Activated T-cell treated with anti-CD3 and anti-CD28 coated beads for 1 hour (primary cell): ENCODE measurements at regions not wholly inside any gene's neighbourhood (a gene's known extent, or its start where the extent isn't known, plus 50 kb on each side); places are given as distances from the start of the nearest gene placed in this dataset.

Experiments used
- DNase-seq: peaks from one replicate; pipeline ENCODE4 v3.0.0-alpha.2; 2020; ENCODE audit warnings: low read depth

DNA sequence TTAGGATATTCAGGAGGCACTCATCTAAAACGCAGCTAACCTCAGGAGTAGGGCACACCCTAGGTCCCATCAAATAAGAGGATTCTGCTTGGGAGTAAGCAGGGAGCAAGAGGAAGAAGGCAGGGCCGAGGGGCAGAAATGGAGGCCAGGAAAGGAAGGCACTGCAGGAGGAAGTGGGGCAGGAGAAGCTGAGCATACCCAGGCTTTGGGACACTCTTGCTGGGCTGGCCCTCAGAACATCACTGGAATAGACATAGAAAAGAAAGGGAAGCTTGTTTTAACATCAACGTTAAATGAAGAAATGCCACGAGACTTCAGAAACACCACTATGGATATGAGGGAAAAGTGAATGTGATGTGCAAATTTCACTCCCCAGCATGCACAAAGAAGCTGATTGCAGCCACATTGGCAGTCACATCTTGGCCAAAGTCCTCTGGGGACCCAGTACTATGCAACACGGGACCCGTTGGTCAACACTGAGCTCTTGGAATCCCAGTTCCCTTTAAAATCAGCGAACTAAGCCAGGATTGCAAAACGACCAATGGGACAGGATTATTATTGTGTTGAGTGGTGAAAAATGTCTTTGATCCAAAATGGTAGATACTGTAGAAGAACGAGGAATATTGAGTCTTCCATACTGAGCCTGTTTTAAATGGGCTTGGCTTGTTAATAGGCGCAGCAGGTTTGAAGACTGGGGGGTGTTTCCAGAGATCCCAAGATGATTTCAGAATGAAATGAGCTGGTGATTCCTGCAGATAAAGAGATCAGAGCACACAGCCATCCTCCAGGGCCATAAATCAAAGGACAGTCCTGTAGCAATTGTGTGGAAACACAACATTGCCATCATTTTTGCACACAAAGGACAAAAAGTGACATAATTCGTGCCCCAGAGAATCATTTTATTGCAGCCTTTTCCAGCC lies 152.4 kb downstream of the TOMM20 start:
- no peak for DNase-seq

GRCh38 chr1:234975122-234975940 lies 153.3 kb downstream of the TOMM20 start:
- DNase-seq, result no peak

DNA sequence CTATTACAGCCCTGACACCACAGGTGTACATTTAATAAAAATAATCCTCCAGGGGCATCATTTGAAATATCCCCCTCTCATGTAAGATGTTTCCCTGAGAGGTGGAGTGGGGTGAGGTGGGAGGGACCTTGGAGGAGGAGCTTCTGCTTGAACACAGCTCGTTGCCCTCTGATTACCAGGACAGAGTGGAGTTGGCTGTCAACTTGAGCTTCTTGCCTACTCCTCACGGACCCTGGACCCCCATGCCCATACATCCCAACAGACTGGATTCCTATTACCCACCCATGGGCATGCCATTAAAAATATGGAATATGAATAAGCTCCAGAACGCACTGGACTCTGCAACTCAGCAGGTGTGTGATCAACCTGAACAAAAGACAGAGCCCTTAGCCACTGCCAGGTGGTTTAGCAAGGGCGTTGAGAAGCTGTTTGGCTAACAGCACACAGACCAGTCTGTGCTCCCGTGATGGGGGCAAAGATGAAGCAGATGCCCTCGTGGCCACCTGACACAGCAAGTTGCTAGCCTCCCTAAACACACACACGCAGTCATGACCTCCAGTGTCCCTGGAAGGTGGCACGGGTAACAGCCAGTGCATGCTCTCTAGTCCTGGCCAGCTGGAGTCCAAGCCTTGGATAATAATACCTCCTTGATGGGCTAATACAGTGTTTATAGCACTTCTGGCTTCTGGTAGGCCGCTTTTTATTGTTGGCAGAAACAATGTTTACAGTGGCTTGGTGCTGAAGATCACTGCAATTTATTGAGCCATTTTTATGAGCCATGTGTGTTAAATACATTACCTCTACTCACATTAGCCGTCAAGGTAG lies 155.0 kb downstream of the TOMM20 start:
- DNase-seq, result no peak

GRCh38 chr1:234972411-234973191 lies 156.0 kb downstream of the TOMM20 start:
- DNase-seq, result no peak

DNA sequence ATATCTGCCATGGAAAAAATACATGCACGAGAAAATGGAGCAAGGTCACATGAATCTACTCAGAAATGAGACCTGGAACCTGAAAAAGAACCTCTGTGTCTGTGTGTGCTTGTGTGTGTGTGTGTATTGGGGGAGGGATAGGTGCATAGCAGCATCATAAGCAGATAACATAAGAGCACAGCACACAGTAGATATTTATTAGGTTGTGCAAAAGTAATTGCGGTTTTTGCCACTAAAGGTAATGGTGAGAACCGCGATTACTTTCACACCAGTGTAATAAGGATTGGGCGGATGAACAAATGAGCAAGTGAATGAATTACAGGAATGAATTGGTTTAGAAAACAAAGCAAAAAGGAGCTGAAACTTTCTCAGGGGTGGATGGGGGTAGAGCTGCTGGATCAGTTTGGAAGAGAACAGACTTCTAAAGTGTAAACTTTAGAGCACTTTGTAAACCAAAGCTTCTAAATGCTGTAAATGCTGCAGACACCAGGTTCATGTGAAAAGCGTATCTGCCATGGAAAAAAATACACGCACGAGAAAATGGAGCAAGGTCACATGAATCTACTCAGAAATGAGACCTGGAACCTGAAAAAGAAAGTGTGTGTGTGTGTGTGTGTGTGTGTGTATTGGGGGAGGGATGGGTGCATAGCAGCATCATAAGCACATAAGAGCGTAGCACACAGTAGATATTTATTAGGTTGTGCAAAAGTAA lies 156.9 kb downstream of the TOMM20 start:
- DNase-seq, result no peak

DNA sequence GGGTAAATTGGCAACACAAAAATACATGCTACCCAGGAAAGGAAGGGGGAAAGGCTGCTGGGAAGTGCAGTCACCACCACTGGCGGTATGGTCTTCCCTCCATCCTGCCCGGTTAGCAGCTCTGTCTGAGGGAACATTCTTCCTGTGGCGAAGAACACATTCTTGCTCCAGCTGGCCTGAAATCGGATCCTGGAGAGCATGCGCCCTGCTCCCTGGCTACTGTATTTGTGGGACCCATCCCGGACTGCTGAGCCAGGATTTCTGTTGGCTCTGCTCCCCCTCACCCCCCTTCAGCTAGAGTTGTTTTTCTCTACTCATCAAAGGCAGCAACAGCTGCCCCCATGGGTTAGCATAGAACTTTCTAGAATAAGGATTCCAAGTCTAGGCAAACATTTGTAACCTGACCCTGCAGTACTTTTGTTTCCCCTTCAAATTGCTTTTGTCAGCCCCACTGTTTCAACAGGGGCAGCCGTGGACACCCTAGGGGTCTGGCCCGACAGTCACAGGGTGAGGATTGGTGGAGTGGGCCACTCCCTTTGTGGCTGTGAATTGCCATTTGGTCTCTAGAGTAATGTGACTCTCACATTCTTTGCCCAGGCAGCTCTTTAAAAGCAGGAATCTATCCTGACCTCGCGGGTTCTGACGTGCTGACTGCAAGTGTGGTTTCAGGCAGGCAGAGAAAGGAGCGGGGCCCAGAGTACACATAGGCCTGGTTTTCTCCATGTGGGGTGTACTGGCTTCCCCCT lies 157.7 kb downstream of the TOMM20 start:
- DNase-seq, result no peak

DNA sequence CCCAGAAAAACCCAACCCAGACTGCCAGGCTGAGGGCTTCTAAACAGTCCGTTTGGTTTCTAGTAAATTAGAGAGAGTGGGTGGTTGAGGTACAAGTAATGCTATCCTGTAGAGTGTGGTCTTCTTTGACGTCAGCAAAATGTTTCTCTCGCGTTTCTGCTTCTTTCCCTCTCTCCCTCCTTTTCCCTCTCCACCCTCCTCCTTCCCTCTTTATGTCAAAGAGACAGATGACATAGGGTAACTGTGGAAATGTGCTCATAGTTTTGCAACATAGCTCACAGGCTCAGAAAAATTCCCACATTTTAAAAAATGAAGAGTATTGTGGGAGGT lies 158.3 kb downstream of the TOMM20 start:
- DNase-seq, result no peak

DNA sequence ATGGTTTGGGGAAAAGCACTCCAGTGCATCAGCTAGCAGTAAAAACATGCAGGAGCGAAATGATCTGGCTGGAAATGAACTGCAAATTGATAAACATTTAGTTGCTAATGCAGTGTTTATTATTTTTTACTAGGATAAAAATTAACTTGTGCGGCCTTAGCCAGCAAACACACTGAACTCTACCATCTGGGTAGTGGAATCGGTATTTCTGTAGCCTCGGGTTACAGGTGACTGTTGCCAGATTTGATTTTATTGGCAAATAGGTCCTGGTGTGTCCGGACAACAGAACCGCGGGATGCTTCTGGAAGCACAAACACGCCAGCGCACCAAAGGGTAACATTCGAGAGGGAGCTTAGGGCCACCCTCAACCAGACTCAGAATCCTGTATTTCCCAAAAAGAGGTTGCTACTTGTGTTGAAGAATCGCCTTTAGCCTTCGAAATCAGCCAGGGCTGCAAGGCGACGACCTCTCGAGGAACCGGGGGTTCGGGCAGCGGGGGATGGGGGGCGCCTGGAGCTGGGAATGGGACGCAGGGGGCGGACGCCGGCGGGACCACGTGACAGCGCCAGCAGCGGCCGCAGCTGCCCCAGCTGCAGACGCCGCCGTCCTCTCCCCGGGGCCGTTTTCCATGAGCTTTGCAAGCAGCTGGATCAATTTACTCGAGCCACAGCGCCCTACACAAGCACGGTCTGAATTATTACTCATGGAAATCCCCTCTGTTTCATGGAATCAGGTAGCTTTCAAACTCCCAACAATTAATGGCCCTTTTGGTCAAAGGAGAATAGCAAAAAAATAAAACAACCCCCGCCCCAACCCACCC lies 158.8 kb downstream of the TOMM20 start:
- DNase-seq, result no peak

GRCh38 chr1:234969011-234969441 lies 159.6 kb downstream of the TOMM20 start:
- no peak for DNase-seq

- DNase-seq, result no peak
These were observed 160.2 kb downstream of the TOMM20 start for GRCh38 chr1:234968451-234968850.

DNA sequence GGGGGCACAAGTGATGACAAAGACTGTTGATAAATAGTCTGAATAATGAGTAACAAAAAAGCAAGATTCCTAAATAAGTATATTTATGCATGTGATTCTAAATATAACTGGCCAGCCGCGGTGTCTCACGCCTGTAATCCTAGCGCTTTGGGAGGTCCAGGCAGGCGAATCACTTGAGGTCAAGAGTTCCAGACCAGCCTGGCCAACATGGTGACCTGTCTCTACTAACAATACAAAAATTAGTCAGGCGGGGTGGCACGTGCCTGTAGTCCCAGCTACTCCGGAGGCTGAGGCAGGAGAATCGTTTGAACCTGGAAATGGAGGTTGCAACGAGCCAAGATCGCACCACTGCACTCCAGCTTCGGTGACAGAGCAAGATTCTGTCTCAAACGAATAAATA lies 161.5 kb downstream of the TOMM20 start:
- no peak for DNase-seq

DNA sequence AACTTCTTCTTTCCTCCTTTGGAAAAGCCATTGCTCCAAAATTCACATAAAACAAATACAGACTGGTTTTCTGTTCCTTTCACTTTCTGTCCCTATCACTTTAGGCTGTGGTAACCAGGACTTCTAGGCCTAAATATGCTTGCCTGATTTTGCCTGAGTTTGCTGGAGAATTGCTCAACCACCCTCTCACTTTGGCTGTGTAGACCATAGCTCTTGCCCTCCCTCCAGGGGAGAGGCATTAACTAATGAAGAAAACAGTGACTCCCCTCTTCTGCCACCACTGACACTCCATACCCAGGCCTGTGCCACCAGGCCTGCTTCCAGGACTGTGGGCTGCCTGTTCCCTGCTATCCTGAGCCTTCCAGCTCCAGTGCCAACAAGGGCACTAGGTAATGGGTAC lies 163.5 kb downstream of the TOMM20 start:
- DNase-seq, result no peak

GRCh38 chr1:234963904-234964702 lies 164.5 kb downstream of the TOMM20 start:
- DNase-seq, result no peak

- DNase-seq, result peak; percentile 67
These were observed 165.3 kb downstream of the TOMM20 start for GRCh38 chr1:234963180-234963903.

- no peak for DNase-seq
These were observed 166.2 kb downstream of the TOMM20 start for GRCh38 chr1:234962340-234962989.

DNA sequence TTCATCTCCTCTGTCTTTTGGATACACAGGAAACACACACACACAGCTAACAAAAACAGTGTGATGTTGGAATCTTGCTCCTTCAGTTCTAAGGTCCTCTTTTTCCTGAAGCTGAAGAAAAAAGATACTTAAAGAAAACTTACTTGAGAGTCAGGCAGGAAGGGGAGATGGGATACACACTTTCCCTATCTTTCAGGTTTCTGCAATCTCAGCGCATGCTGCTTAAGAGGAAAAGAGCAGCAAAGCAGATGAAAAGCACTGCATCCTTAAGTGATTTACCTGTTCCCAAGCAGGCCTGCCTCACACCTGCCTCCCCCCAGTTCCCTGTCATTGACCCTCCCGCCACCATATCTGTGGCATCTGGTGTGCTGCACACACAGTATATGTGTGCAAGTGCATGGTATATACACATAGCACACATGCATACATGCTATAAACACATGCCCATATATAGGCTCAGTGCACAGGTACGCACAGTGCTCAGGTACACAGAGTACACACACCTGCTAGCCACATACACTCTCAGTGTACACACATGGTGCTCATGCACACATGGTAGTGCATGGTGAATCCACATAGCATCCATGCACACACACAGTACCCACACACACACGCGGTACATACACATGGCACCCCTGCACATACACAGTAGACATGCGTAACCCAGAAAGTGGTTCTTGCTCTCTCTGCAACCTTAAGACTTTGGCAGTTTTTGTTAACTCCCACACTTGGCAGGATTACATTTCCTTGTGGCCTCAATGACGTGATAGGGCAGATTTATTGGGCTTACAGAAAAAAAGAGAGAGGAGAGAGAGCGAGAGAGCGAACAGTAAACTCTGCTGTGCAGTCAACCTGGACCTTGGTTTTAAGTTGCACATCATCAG lies 166.9 kb downstream of the TOMM20 start:
- no peak for DNase-seq
